Neutrophil (primary cell): ENCODE measurements at regions not wholly inside any gene's neighbourhood (a gene's known extent, or its start where the extent isn't known, plus 50 kb on each side); places are given as distances from the start of the nearest gene placed in this dataset.
A peak's percentile ranks its signal among the peaks of the same experiment; 100 is the strongest.

Source experiments
- H3K27ac ChIP-seq: fragments of 200-600 bp; sonication (generic); 2 replicates; pipeline ENCODE4 v1.5.1; 2016; ENCODE audit warnings: mild to moderate bottlenecking, moderate library complexity
- H3K27me3 ChIP-seq: fragments of 200-600 bp; sonication (generic); 2 replicates; pipeline ENCODE4 v1.6.0; 2016; ENCODE audit warnings: mild to moderate bottlenecking
- H3K36me3 ChIP-seq: fragments of 200-600 bp; sonication (generic); 2 replicates; pipeline ENCODE4 v1.5.1; 2017
- H3K4me1 ChIP-seq, 2 experiments: fragments of 200-600 bp in 1 of 2; sonication (generic) in 1 of 2; 1 replicate in 1 of 2; 2 replicates in 1 of 2; pipeline versions ENCODE4 v1.5.1 to v1.6.1; 2013 to 2016; ENCODE audit warnings: low read depth in 1 of 2, low read length in 1 of 2, mild to moderate bottlenecking in 1 of 2, moderate library complexity in 1 of 2; ENCODE audit not compliant: control insufficient read depth in 1 of 2, insufficient read depth in 1 of 2
- H3K4me3 ChIP-seq, 2 experiments: fragments of 200-600 bp in 1 of 2; sonication (generic) in 1 of 2; 1 replicate in 1 of 2; 2 replicates in 1 of 2; pipeline ENCODE4 v1.5.1; 2013 to 2016; ENCODE audit warnings: low read depth in 1 of 2, low read length in 1 of 2, mild to moderate bottlenecking in 1 of 2, moderate library complexity in 1 of 2
- H3K9me3 ChIP-seq: fragments of 200-600 bp; sonication (generic); 2 replicates; pipeline ENCODE4 v1.5.1; 2016
- TF ChIP-seq, protein P1 (sequence below): fragments of 200-600 bp; sonication (generic); IDR thresholded peaks from 2 replicates; pipeline ENCODE4 v1.5.1; 2016; ENCODE audit warnings: antibody characterized with exemption

DNA sequence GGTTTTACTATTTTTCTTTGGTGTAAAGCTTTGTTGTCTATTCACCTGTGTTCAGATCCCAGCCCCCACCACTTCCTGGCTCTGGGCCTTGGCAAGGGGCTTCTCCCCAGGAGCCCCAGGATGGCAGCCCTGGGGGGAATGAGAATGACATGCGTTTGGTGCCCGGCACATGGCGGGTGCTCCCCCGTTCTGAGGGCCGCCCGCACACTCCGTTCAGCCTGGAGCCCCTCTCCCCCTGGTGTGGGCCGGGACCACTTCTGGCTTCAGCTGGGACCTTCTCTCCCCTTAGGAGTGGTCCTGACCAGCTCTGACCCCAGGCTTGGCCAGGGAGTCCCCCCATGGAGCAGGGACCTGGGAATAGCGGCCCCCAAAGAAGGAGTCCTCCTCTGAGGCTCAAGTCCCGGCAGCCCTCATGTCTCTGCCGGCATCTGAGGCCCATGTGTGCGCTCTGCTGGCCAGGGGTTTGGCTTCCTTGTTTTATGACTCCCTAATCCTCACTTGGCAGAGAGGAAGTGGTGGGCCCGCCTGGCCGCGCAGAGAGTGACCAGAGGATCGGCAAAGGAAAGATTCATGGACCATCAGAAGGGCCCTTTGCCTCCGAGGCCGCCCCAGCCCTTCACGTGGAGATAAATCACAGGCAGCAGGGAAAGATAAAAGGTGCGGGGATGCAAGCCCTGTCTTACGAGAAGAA, 57.0 kb upstream of the LMX1B start:
- TF ChIP-seq, protein P1, sequence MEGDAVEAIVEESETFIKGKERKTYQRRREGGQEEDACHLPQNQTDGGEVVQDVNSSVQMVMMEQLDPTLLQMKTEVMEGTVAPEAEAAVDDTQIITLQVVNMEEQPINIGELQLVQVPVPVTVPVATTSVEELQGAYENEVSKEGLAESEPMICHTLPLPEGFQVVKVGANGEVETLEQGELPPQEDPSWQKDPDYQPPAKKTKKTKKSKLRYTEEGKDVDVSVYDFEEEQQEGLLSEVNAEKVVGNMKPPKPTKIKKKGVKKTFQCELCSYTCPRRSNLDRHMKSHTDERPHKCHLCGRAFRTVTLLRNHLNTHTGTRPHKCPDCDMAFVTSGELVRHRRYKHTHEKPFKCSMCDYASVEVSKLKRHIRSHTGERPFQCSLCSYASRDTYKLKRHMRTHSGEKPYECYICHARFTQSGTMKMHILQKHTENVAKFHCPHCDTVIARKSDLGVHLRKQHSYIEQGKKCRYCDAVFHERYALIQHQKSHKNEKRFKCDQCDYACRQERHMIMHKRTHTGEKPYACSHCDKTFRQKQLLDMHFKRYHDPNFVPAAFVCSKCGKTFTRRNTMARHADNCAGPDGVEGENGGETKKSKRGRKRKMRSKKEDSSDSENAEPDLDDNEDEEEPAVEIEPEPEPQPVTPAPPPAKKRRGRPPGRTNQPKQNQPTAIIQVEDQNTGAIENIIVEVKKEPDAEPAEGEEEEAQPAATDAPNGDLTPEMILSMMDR = no peak
- Histone ChIP-seq H3K27ac (no peak overlapping the region), H3K36me3 (no peaks in the 10 kb centered on the region), H3K4me3 (no peak overlapping the region), H3K4me1 (peaks cover 5 to 8% of the 10 kb centered on the region in 2 experiments), H3K27me3 (no peaks in the 10 kb centered on the region), H3K9me3 (no peaks in the 10 kb centered on the region)

DNA sequence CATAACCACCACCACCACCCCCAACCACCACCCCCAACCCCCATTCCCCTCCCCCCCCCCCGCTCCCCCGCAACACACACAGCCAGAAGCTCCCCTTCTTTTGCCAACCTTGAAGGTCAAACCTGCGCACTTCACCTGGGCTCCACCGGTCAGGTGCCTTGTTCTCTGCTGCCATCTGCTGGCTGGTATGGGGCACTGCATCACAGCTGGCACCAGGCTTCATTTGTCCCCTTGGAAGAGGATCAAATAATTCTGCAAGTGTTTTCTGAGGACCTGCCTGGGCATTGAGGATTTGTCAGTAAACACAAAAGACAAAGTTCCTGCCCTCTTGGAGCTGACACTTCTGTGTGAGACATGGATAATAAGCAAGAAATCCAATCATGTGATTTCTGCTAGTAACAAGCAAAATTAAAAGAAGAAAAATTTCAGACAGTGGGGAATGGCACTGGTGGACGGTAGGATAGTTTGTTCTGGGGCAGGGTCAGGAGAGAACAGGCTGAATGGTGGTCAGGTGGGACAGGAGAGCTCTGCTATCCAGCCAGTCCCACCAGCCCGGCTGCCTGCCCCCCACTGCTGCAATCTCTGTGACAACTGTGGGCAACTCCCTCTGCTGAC, 55.6 kb upstream of the LMX1B start:
- H3K4me1 ChIP-seq = peaks cover 12 to 14% of the 10 kb centered on the region in 2 experiments
- no peak overlapping the region for H3K27ac ChIP-seq
- H3K36me3 ChIP-seq = no peaks in the 10 kb centered on the region
- H3K27me3 ChIP-seq = no peaks in the 10 kb centered on the region
- H3K9me3 ChIP-seq = no peaks in the 10 kb centered on the region
- TF ChIP-seq, protein P1 = peak; percentile 96
- no peak overlapping the region for H3K4me3 ChIP-seq

DNA sequence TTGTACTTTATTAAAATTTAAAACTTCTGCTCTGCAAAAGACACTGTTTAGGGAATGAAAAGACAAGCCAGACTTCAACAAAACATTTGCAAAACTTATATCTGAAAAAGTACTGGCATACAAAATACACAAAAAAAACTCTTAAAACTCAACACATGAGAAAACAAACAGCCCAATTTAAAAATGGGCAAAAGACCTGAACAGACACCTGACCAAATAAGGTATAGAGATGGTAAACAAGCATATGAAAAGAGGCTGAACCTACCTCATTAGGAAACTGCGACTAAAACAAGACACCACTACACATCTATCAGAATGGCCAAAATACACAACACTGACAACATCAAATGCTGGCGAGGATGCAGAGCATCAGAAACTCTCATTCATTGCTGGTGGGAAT, 54.4 kb upstream of the LMX1B start:
- Histone ChIP-seq H3K4me1 (peaks cover 12 to 14% of the 10 kb centered on the region in 2 experiments), H3K9me3 (no peaks in the 10 kb centered on the region), H3K4me3 (no peak overlapping the region), H3K27ac (no peak overlapping the region), H3K36me3 (no peaks in the 10 kb centered on the region), H3K27me3 (no peaks in the 10 kb centered on the region)
- TF ChIP-seq, protein P1 = no peak

DNA sequence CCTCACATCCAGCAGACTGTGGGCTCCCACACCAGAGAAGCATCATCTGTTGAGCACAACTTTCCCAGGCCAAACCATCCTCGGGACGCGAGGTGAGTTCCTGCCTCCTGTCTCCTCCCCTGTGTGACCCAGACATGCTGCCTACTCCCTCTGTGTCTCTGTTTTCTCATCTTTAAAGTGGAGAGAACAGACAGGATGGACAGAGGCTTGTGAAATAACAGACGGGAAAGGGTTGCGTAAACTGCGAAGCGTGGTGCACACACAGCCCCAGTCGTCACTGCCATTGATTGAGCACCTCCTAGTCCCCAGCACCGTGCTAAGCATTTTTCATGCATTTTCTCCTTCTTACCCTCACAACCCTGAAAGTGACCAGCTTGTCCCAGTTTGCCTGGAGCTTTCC, 52.1 kb upstream of the LMX1B start:
- no peak overlapping the region for H3K4me3 ChIP-seq
- H3K27ac ChIP-seq = no peak overlapping the region
- TF ChIP-seq, protein P1 = no peak
- no peaks in the 10 kb centered on the region for H3K9me3 ChIP-seq
- H3K36me3 ChIP-seq = no peaks in the 10 kb centered on the region
- H3K4me1 ChIP-seq = peaks cover 12 to 14% of the 10 kb centered on the region in 2 experiments
- H3K27me3 ChIP-seq = peaks cover 15% of the 10 kb centered on the region

DNA sequence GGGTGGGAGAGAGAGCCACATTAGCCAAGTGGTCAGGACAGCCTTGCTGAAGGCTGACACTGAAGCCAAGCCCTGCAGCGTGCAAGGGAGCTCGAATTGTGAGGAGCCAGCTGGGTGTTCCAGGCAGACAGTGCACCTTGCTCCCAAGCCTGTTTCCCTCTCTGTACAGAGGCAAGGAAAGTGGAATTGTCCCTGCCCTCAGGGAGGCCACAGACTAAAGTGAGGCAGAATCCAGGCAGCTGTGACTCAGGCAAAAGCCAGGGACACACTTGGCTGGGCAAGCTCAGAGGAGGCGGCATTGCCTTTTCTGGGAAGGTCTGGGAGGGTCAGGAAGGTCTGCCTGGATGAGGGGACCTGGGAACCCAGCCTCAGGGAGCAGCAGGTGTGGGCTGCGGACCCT, 50.2 kb upstream of the LMX1B start:
- Histone ChIP-seq H3K4me3 (no peak overlapping the region), H3K27me3 (peaks cover 27% of the 10 kb centered on the region), H3K4me1 (peaks cover 12 to 14% of the 10 kb centered on the region in 2 experiments), H3K36me3 (no peaks in the 10 kb centered on the region), H3K9me3 (no peaks in the 10 kb centered on the region), H3K27ac (no peak overlapping the region)
- TF ChIP-seq, protein P1 = no peak
